Lower lobe of right lung (tissue), 2 donors: ENCODE measurements at regions not wholly inside any gene's neighbourhood (a gene's known extent, or its start where the extent isn't known, plus 50 kb on each side); places are given as distances from the start of the nearest gene placed in this dataset.

Experiments
- ATAC-seq, 2 donors: fragments of 200-7000 bp; cut with Tn5 transposase; one replicate each; pipeline ENCODE4 v1.9.1; 2020 to 2022; ENCODE audit warnings: mild to moderate bottlenecking in 2 of 2, moderate library complexity in 2 of 2
- DNase-seq: peaks from one replicate; pipeline ENCODE4 v3.0.0-alpha.2; 2020
- H3K27ac ChIP-seq: fragments of 200-600 bp; one replicate; pipeline ENCODE4 v1.8.0; 2022
- H3K27me3 ChIP-seq: fragments of 200-600 bp; one replicate; pipeline ENCODE4 v1.8.0; 2022; ENCODE audit warnings: low read depth
- H3K36me3 ChIP-seq: fragments of 200-600 bp; one replicate; pipeline ENCODE4 v1.8.0; 2022; ENCODE audit warnings: mild to moderate bottlenecking
- H3K4me1 ChIP-seq: fragments of 200-600 bp; one replicate; pipeline ENCODE4 v1.8.0; 2022
- H3K4me3 ChIP-seq: fragments of 200-600 bp; one replicate; pipeline ENCODE4 v1.8.0; 2022; ENCODE audit warnings: mild to moderate bottlenecking
- H3K9me3 ChIP-seq: fragments of 200-600 bp; one replicate; pipeline ENCODE4 v1.8.0; 2022
- CTCF ChIP-seq: fragments of 200-600 bp; IDR thresholded peaks from one replicate; pipeline ENCODE4 v1.8.0; 2022; ENCODE audit warnings: antibody characterized with exemption, mild to moderate bottlenecking
- intact Hi-C: fragments of 100-400 bp; cut with DNase I; formaldehyde crosslinking; loops from one replicate; pipeline ENCODE4 v1.11.0; 2022
- donor health status: DM: no; HTN: yes; CAD: no; lungs with severe emphysema.

GRCh38 chr15:31805090-31805662 is 225.1 kb upstream of the CHRNA7 start:
- ATAC-seq: no peak
- intact Hi-C loops: no loop called here
- TF ChIP-seq CTCF: no peak

GRCh38 chr15:31806106-31806505 is 224.2 kb upstream of the CHRNA7 start:
- ATAC-seq: no peak

More at GRCh38 chr15:31805090-31805662, 225.1 kb upstream of the CHRNA7 start:
- Histone ChIP-seq H3K27ac (no peak overlapping the region), H3K9me3 (no peaks in the 10 kb centered on the region), H3K4me1 (no peaks in the 10 kb centered on the region), H3K4me3 (no peak overlapping the region), H3K27me3 (no peaks in the 10 kb centered on the region), H3K36me3 (no peaks in the 10 kb centered on the region)
- DNase-seq: no peak

GRCh38 chr15:31811641-31812040 is 218.7 kb upstream of the CHRNA7 start:
- no peak overlapping the region for H3K4me3 ChIP-seq
- H3K9me3 ChIP-seq: no peaks in the 10 kb centered on the region
- intact Hi-C loops: no loop called here
- H3K27me3 ChIP-seq: no peaks in the 10 kb centered on the region
- H3K4me1 ChIP-seq: no peaks in the 10 kb centered on the region
- DNase-seq (no peak), ATAC-seq (no peak)
- no peaks in the 10 kb centered on the region for H3K36me3 ChIP-seq
- no peak overlapping the region for H3K27ac ChIP-seq
- TF ChIP-seq CTCF: no peak

More at GRCh38 chr15:31806106-31806505, 224.2 kb upstream of the CHRNA7 start:
- no peak overlapping the region for H3K4me3 ChIP-seq
- H3K9me3 ChIP-seq: no peaks in the 10 kb centered on the region
- intact Hi-C loops: no loop called here
- no peak for DNase-seq
- H3K4me1 ChIP-seq: no peaks in the 10 kb centered on the region
- no peak overlapping the region for H3K27ac ChIP-seq
- no peaks in the 10 kb centered on the region for H3K36me3 ChIP-seq
- no peak for TF ChIP-seq CTCF
- no peaks in the 10 kb centered on the region for H3K27me3 ChIP-seq

- no peaks in the 10 kb centered on the region for H3K27me3 ChIP-seq
- ATAC-seq: no peak
- intact Hi-C loops: no loop called here
- TF ChIP-seq CTCF: no peak
- no peak for DNase-seq
- H3K9me3 ChIP-seq: no peaks in the 10 kb centered on the region
- H3K4me1 ChIP-seq: no peaks in the 10 kb centered on the region
- H3K27ac ChIP-seq: no peak overlapping the region
- no peaks in the 10 kb centered on the region for H3K36me3 ChIP-seq
- H3K4me3 ChIP-seq: no peak overlapping the region
Measured at GRCh38 chr15:31814082-31814481, 216.2 kb upstream of the CHRNA7 start.

- intact Hi-C loops: no loop called here
- H3K27me3 ChIP-seq: no peaks in the 10 kb centered on the region
- no peaks in the 10 kb centered on the region for H3K4me1 ChIP-seq
- H3K4me3 ChIP-seq: no peak overlapping the region
- H3K27ac ChIP-seq: no peak overlapping the region
- no peak for ATAC-seq
- H3K36me3 ChIP-seq: no peaks in the 10 kb centered on the region
- TF ChIP-seq CTCF: no peak
- DNase-seq: no peak
- no peaks in the 10 kb centered on the region for H3K9me3 ChIP-seq
Measured at GRCh38 chr15:31815411-31816155, 214.7 kb upstream of the CHRNA7 start.
